Parathyroid adenoma (tissue), 2 donors: ENCODE measurements at regions not wholly inside any gene's neighbourhood (a gene's known extent, or its start where the extent isn't known, plus 50 kb on each side); places are given as distances from the start of the nearest gene placed in this dataset.

Experiments used
- H2AFZ ChIP-seq: fragments of 300-600 bp; sonication (generic); one replicate; pipeline ENCODE4 v1.7.0; 2017; ENCODE audit warnings: antibody characterized with exemption, mild to moderate bottlenecking
- H3K27ac ChIP-seq: fragments of 300-600 bp; sonication (generic); one replicate; pipeline ENCODE4 v1.7.0; 2017
- H3K27me3 ChIP-seq: fragments of 300-600 bp; sonication (generic); one replicate; pipeline ENCODE4 v1.7.0; 2017; ENCODE audit warnings: low read length; ENCODE audit not compliant: control insufficient read depth, insufficient read depth
- H3K36me3 ChIP-seq: fragments of 300-600 bp; sonication (generic); one replicate; pipeline ENCODE4 v1.7.0; 2017; ENCODE audit warnings: low read length; ENCODE audit not compliant: control insufficient read depth, insufficient read depth
- H3K4me1 ChIP-seq: fragments of 300-600 bp; sonication (generic); one replicate; pipeline ENCODE4 v1.7.0; 2017; ENCODE audit warnings: control low read depth
- H3K4me2 ChIP-seq: fragments of 300-600 bp; sonication (generic); one replicate; pipeline ENCODE4 v1.7.0; 2017; ENCODE audit warnings: low read length
- H3K4me3 ChIP-seq: fragments of 300-600 bp; sonication (generic); one replicate; pipeline ENCODE4 v1.7.0; 2017; ENCODE audit warnings: low read depth, low read length
- H3K79me2 ChIP-seq: fragments of 300-600 bp; sonication (generic); one replicate; pipeline ENCODE4 v1.7.0; 2017; ENCODE audit warnings: control low read depth
- H3K9ac ChIP-seq: fragments of 300-600 bp; sonication (generic); one replicate; pipeline ENCODE4 v1.7.0; 2017; ENCODE audit warnings: mild to moderate bottlenecking
- H3K9me3 ChIP-seq: fragments of 300-600 bp; sonication (generic); one replicate; pipeline ENCODE4 v1.7.0; 2017; ENCODE audit warnings: low read length; ENCODE audit not compliant: control insufficient read depth
- TF ChIP-seq, protein P1 (sequence below): fragments of 300-600 bp; sonication (generic); IDR thresholded peaks from one replicate; pipeline ENCODE4 v1.7.0; 2017; ENCODE audit warnings: antibody characterized with exemption, mild to moderate bottlenecking
- donor health status: primary hyperparathyroidism.

DNA sequence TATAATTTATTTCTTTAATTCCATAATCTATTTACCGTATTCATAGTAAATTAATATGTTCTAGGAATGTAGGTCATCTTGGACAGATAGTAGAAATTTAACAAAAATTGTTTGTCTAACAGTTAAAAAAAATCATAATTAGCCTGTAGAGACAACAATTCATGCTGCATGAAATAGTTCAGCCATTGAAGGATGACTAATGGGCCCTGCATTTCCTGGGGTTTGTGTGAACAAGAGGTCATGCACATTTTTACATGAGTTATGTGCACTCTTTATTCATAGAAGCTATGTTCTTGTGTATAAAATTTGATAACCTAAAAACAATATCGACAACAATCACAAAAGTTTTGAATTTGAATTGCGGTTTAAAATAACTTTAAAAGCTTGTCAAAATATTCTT, 1663.6 kb downstream of the SUCLG1 start:
- no peak overlapping the region for H3K4me2 ChIP-seq

DNA sequence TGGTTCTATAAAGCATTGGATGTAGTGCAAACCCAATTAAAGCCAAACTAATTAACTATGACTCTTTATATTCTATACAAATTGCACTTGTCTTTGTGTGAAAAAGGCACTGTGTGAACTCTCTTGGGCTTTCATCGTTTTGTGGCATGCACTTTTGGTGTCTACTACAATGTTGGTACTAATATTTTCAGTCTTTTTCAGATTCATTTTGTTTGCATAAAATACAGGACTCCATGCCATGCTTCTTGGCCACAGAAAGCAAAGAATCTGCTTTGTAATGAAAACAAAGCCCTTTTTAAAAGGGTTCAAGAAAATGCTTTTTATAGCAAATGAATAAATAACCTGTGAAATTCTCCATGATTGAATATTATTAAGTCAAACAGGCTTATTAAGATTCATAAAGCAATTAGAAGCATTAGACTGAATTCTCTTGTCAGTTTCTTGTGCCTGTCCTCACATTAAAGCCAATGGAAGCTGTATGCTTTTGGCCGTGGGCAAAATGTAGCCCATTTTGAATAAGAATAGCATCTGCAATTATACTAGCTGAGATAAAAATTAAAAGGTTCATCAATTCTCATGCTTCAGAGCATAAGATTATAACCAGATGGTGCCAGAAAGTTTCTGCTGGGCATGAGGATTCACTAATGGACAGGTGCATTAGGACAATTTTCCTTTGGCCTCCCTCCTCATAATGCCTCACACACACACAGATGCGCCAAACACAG, 1665.2 kb downstream of the SUCLG1 start:
- H3K4me2 ChIP-seq, result no peak overlapping the region
- TF ChIP-seq, protein P1, sequence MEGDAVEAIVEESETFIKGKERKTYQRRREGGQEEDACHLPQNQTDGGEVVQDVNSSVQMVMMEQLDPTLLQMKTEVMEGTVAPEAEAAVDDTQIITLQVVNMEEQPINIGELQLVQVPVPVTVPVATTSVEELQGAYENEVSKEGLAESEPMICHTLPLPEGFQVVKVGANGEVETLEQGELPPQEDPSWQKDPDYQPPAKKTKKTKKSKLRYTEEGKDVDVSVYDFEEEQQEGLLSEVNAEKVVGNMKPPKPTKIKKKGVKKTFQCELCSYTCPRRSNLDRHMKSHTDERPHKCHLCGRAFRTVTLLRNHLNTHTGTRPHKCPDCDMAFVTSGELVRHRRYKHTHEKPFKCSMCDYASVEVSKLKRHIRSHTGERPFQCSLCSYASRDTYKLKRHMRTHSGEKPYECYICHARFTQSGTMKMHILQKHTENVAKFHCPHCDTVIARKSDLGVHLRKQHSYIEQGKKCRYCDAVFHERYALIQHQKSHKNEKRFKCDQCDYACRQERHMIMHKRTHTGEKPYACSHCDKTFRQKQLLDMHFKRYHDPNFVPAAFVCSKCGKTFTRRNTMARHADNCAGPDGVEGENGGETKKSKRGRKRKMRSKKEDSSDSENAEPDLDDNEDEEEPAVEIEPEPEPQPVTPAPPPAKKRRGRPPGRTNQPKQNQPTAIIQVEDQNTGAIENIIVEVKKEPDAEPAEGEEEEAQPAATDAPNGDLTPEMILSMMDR, result no peak
- no peaks in the 10 kb centered on the region for H3K36me3 ChIP-seq
- no peak overlapping the region for H3K27ac ChIP-seq
- no peaks in the 10 kb centered on the region for H3K79me2 ChIP-seq
- H3K27me3 ChIP-seq, result no peaks in the 10 kb centered on the region
- H3K9ac ChIP-seq, result no peak overlapping the region
- H3K4me1 ChIP-seq, result no peaks in the 10 kb centered on the region
- H3K9me3 ChIP-seq, result no peaks in the 10 kb centered on the region
- no peak overlapping the region for H3K4me3 ChIP-seq
- H2AFZ ChIP-seq, result no peak overlapping the region

More for the DNA sequence above, 1663.6 kb downstream of the SUCLG1 start:
- TF ChIP-seq, protein P1, result no peak
- Histone ChIP-seq H2AFZ (no peak overlapping the region), H3K36me3 (no peaks in the 10 kb centered on the region), H3K4me3 (no peak overlapping the region), H3K9me3 (no peaks in the 10 kb centered on the region), H3K9ac (no peak overlapping the region), H3K4me1 (no peaks in the 10 kb centered on the region), H3K27ac (no peak overlapping the region), H3K27me3 (no peaks in the 10 kb centered on the region), H3K79me2 (no peaks in the 10 kb centered on the region)

DNA sequence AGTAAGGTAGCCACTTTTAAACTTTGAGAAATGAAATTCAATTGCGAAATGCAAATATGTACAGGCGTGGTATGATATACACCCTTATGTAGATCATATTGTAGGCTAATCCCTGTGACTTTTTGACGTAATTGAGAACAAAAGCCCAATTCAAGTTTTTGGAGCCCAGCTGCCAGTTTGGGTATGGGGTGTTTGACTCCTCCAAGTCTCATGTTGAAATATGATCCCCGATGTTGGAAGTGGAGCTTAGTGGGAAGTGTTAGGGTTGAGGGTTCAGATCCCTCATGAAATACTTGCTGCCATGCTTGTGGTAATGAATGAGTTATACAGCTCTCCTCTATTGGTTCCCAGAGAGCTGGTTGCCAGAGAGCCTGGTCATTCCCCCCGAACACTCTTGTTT, 1666.8 kb downstream of the SUCLG1 start:
- H3K4me1 ChIP-seq, result no peaks in the 10 kb centered on the region
- H3K9me3 ChIP-seq, result no peaks in the 10 kb centered on the region
- no peak overlapping the region for H3K4me3 ChIP-seq
- no peaks in the 10 kb centered on the region for H3K79me2 ChIP-seq
- H3K27me3 ChIP-seq, result no peaks in the 10 kb centered on the region
- H2AFZ ChIP-seq, result no peak overlapping the region
- H3K9ac ChIP-seq, result no peak overlapping the region
- no peaks in the 10 kb centered on the region for H3K36me3 ChIP-seq
- TF ChIP-seq, protein P1, result no peak
- no peak overlapping the region for H3K4me2 ChIP-seq
- H3K27ac ChIP-seq, result no peak overlapping the region

DNA sequence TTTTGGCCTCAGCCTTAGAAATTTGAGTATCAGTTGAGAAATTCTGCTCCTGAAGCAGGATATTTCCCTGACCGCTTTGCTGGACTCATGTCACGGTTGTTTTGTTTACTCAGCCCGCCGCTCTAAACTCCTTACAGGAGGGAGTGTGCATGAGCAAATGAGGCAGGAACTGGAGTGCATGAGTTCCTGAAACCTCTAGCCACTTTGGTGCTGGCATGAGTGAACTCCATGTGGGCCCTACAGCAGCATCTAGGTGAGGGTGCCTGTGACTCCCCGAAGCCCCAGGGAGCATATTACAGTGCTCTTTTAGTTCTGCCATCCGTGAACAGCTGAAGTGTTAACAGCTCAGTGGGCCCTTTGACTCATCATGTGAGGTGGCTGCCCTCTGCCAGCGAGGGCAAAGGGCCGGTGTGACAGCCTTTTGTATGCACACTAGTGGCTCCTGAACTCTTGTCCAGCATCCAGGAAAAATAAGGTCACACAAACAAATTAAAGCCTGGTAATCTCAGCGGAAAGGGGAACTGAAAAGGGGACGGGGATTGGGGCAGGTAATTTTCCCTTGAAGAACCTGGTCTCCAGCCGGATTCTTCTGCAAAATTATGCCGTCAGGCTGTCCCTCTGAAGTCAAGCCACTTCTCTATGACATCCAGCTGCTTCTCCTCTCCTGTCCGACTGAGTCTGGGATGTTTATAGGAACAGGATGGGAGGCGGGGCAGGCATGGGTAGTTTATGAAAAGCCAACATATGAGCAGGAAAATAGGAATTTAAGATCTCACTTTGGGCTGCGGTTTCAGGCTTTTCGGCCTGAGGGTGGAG, 1668.7 kb downstream of the SUCLG1 start:
- no peaks in the 10 kb centered on the region for H3K36me3 ChIP-seq
- H2AFZ ChIP-seq, result no peak overlapping the region
- no peak overlapping the region for H3K4me3 ChIP-seq
- H3K27ac ChIP-seq, result no peak overlapping the region
- H3K79me2 ChIP-seq, result no peaks in the 10 kb centered on the region
- no peaks in the 10 kb centered on the region for H3K9me3 ChIP-seq
- TF ChIP-seq, protein P1, result no peak
- H3K9ac ChIP-seq, result no peak overlapping the region
- no peaks in the 10 kb centered on the region for H3K27me3 ChIP-seq
- no peaks in the 10 kb centered on the region for H3K4me1 ChIP-seq
- no peak overlapping the region for H3K4me2 ChIP-seq
